ENCODE measurements at regions not wholly inside any gene's neighbourhood (a gene's known extent, or its start where the extent isn't known, plus 50 kb on each side); places are given as distances from the start of the nearest gene placed in this dataset.

DNA sequence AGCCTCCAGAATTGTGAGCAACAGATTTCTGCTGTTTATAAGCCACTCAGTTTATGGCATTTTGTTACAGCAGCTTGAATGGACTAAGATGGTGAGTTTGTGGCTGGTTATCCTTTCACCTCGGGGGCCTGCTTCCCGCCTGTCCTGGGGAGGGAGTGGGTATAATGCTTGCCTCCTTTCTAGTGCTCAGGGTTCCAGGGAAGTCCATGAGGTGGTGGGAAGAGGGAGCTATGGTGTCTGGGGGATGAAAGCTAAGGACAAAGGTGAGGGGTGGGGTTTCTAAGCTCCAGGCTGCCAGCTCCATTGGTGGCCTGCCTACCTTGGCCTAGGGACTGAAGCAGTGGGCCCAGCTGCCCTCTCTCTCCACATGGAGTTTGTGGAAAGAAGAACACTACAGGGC, 50.2 kb upstream of the SDK2 start:
- no peak for DNase-seq (ENCODE audit: low spot score)
- TF ChIP-seq, protein P1, sequence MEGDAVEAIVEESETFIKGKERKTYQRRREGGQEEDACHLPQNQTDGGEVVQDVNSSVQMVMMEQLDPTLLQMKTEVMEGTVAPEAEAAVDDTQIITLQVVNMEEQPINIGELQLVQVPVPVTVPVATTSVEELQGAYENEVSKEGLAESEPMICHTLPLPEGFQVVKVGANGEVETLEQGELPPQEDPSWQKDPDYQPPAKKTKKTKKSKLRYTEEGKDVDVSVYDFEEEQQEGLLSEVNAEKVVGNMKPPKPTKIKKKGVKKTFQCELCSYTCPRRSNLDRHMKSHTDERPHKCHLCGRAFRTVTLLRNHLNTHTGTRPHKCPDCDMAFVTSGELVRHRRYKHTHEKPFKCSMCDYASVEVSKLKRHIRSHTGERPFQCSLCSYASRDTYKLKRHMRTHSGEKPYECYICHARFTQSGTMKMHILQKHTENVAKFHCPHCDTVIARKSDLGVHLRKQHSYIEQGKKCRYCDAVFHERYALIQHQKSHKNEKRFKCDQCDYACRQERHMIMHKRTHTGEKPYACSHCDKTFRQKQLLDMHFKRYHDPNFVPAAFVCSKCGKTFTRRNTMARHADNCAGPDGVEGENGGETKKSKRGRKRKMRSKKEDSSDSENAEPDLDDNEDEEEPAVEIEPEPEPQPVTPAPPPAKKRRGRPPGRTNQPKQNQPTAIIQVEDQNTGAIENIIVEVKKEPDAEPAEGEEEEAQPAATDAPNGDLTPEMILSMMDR (conservative IDR thresholded peaks at IDR 0.05; ENCODE audit: low read depth): no peak
- POLR2A ChIA-PET (ENCODE audit: low non-redundant PET): no interaction called here
- H3K27ac ChIP-seq: no peak overlapping the region
- CTCF ChIA-PET: no interaction called here

DNA sequence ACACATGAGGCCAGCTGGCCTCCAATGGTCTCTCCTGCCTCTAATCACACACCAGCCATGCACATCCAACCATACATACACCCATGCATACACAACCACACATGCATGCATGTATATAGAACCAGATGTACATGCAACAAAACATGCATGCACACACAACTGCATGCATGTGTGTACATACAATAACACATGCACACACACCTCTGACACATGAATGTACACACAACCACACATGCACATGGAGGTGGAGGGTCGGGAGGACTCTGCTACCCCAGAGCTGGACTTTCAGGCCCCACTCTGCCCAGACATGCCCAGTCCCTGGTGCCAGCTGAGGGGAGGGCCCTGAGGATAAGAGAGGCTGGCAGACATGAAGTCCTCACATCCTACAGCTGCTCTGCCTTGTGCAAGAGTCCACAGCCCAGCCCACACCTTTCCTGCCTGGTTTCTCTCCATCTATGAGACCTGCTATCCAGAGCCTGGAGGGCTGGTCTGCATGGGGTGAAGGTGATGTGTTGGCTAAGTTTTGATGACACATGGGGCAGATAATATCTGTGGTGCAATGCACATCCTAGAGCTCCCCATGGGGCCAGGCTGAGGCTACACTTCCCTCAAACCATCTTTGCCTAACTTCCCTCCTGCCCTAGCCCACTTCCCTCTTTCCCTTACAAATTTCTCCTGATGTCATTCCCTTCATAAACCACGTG, 50.9 kb upstream of the SDK2 start:
- TF ChIP-seq, protein P1 (conservative IDR thresholded peaks at IDR 0.05; ENCODE audit: low read depth): no peak
- CTCF ChIA-PET: interaction anchor here (0.6 kb wide), 1 partner anchor 18 kb away, joined by 4 read pairs; no protein-coding TSS in a partner anchor
- DNase-seq (ENCODE audit: low spot score): no peak
- H3K27ac ChIP-seq: no peak overlapping the region
- POLR2A ChIA-PET (ENCODE audit: low non-redundant PET): no interaction called here

DNA sequence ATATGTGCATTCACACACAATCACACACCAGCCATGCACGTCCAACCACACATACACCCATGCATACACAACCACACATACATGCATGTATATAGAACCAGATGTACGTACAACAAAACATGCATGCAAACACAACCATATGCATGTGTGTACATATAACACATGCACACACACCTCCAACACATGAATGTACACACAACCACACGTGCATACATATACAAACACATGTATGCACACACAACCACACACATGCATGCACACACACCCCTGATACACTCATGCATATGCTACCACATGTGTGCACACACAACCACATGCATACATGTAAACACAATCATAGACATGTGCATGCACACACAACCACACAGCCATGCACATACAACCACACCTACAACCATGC, 52.0 kb upstream of the SDK2 start:
- DNase-seq (ENCODE audit: low spot score): no peak
- POLR2A ChIA-PET (ENCODE audit: low non-redundant PET): no interaction called here
- CTCF ChIA-PET: interaction anchor here (0.6 kb wide), 1 partner anchor 17 kb away, joined by 4 read pairs; no protein-coding TSS in a partner anchor
- TF ChIP-seq, protein P1 (conservative IDR thresholded peaks at IDR 0.05; ENCODE audit: low read depth): no peak
- H3K27ac ChIP-seq: no peak overlapping the region

DNA sequence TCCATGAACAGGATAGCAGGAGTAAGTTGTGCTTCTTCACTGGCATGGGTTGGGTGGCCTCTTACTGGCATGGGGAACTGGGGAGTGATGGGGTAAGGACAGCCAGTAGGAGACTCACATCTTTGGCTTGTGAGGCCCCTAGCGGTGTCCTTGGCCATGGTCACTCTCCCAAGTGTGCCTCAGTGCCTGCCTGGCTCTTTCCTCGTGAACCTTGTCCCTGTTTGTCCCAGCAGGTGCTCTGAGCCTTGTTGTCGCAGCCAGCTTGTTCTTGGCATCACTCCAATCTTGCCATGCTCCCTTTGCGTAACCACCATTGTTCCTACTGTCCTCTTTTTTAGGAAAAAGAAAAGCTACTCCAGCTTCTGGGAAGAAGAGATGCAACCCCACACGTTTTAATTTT, 53.6 kb upstream of the SDK2 start:
- TF ChIP-seq, protein P1 (conservative IDR thresholded peaks at IDR 0.05; ENCODE audit: low read depth): no peak
- no peak overlapping the region for H3K27ac ChIP-seq
- ChIA-PET CTCF (interaction anchor here (0.6 kb wide), 1 partner anchor 116 kb away, joined by 4 read pairs; no protein-coding TSS in a partner anchor), POLR2A (ENCODE audit: low non-redundant PET) (no interaction called here)
- DNase-seq (ENCODE audit: low spot score): no peak

DNA sequence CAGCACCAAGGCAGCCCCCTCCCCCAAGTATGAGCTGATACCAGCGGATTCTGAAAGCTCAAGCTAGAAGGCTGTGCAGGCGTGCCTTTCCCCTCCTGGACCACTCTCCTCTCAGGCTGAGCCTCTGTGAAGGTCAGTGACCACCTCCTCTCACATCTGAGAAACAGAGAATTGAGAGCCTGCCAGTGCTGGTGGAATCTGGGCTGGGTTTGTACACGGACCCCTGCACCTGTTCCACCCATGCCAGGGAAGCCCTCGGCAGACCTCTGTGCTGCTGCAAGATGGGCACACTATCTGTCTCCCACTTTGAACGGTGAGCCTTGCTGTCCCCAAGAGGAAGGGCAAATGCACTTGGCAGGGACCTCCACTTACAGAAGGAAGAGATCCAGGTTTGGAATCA, 54.7 kb upstream of the SDK2 start:
- TF ChIP-seq, protein P1 (conservative IDR thresholded peaks at IDR 0.05; ENCODE audit: low read depth): no peak
- H3K27ac ChIP-seq: no peak overlapping the region
- ChIA-PET CTCF (no interaction called here), POLR2A (ENCODE audit: low non-redundant PET) (no interaction called here)
- DNase-seq (ENCODE audit: low spot score): no peak

DNA sequence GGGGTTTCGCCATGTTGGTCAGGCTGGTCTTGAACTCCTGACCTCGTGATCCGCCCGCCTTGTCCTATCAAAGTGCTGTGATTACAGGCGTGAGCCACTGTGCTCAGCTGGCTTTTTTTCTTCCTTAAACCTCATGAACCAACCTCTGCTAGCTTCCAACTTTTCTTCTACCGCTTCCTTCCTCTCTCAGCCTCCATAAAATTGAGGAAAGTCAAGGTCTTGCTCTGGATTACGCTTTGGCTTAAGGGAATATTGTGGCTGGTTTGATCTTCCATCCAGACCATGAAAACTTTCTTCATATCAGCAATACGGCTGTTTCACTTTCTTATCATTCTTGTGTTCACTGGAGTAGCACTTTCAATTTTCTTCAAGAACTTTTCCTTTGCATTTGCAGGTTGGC, 57.5 kb upstream of the SDK2 start:
- no peak overlapping the region for H3K27ac ChIP-seq
- POLR2A ChIA-PET (ENCODE audit: low non-redundant PET): no interaction called here
- TF ChIP-seq, protein P1 (conservative IDR thresholded peaks at IDR 0.05; ENCODE audit: low read depth): no peak
- no peak for DNase-seq (ENCODE audit: low spot score)
- CTCF ChIA-PET: no interaction called here
